Pancreas (tissue), 10 donors: ENCODE measurements at regions not wholly inside any gene's neighbourhood (a gene's known extent, or its start where the extent isn't known, plus 50 kb on each side); places are given as distances from the start of the nearest gene placed in this dataset.

Experiments used
- ATAC-seq, 4 donors: fragments of 200-7000 bp; cut with Tn5 transposase; one replicate each; pipeline versions ENCODE4 v1.8.0 to v1.9.1; 2020; ENCODE audit warnings: mild to moderate bottlenecking in 4 of 4, moderate library complexity in 4 of 4
- DNase-seq, 6 donors: peaks; one replicate each; pipeline ENCODE4 v3.0.0-alpha.2; 2020
- FAIRE-seq: peaks from 2 replicates; lab custom pipeline; 2012; peaks lifted over from hg19 to GRCh38; lab: Jason Lieb, UNC
- H3K27ac ChIP-seq, 4 donors: fragments of 200-600 bp; sonication (generic); 1 replicate in 3 of 4; 2 replicates in 1 of 4; pipeline versions ENCODE4 v1.5.0 to v1.8.0; 2020
- H3K27me3 ChIP-seq, 4 donors: fragments of 200-600 bp; one replicate each; pipeline ENCODE4 v1.8.0; 2021
- H3K36me3 ChIP-seq, 3 donors: fragments of 200-600 bp; sonication (generic) in 1 of 3; one replicate each; pipeline versions ENCODE4 v1.5.0 to v1.8.0; 2020 to 2021
- H3K4me1 ChIP-seq, 3 donors: fragments of 200-600 bp; one replicate each; pipeline ENCODE4 v1.8.0; 2021
- H3K4me3 ChIP-seq, 4 donors: fragments of 200-600 bp; sonication (generic) in 2 of 4; one replicate each; pipeline versions ENCODE4 v1.5.0 to v1.8.0; 2020 to 2021
- H3K9me3 ChIP-seq, 4 donors: fragments of 200-600 bp; one replicate each; pipeline ENCODE4 v1.8.0; 2021
- CTCF ChIP-seq, 4 donors: fragments of 200-600 bp; sonication (generic) in 3 of 4; IDR thresholded peaks; one replicate each; pipeline versions ENCODE4 v1.5.0 to v1.8.0; 2021; ENCODE audit warnings: antibody characterized with exemption in 4 of 4
- WGBS, 2 donors: extraction: QIAGEN DNeasy Blood & Tissue Kit; methylation state at CpG; one replicate each; pipeline ENCODE4 v1.1.7; 2013; 5-methylcytosine and 5-hydroxymethylcytosine counted together
- intact Hi-C, 3 donors: fragments of 100-400 bp; cut with DNase I; formaldehyde crosslinking; loops; one replicate each; pipeline versions ENCODE4 v1.11.1 to v1.14.2; 2022
- donor health status: healthy with polysubstance abuse.
- donor health status: DM: no; HTN: no; CAD: no; lungs with moderate emphysema.
- donor health status: DM: no; HTN: no; CAD: no.
- donor health status: control.
- donor health status: control.
- donor health status: Bipolar disorder and iron deficiency.
- donor health status: DM: yes; HTN: yes; CAD: no.
- donor health status: DM: no; HTN: no; CAD: no.
- donor health status: DM: no; HTN: no; CAD: no.
- donor health status: DM: yes; HTN: yes; CAD: no.

GRCh38 chr13:84997858-84998257, 801.4 kb downstream of the SLITRK6 start:
- Histone ChIP-seq H3K36me3 (no peaks in the 10 kb centered on the region), H3K4me3 (no peak overlapping the region), H3K9me3 (no peaks in the 10 kb centered on the region), H3K27me3 (no peaks in the 10 kb centered on the region), H3K27ac (no peak overlapping the region), H3K4me1 (no peaks in the 10 kb centered on the region)
- TF ChIP-seq CTCF (IDR thresholded peaks at IDR 0.05) = no peak
- DNase-seq = no peak
- ATAC-seq = no peak
- 44 to 47% methylated on average over 1 of the region's 1 CpG for WGBS, 2 donors
- FAIRE-seq = peak; percentile 37
- intact Hi-C loops = no loop called here

GRCh38 chr13:84994582-84994981, 804.6 kb downstream of the SLITRK6 start:
- DNase-seq = no peak
- no peak for TF ChIP-seq CTCF (IDR thresholded peaks at IDR 0.05)
- no peak for FAIRE-seq
- Histone ChIP-seq H3K36me3 (no peaks in the 10 kb centered on the region), H3K4me1 (no peaks in the 10 kb centered on the region), H3K27me3 (no peaks in the 10 kb centered on the region), H3K4me3 (no peak overlapping the region), H3K9me3 (no peaks in the 10 kb centered on the region), H3K27ac (no peak overlapping the region)
- intact Hi-C loops = no loop called here
- peak; percentile 63 to 86 (median 84) for ATAC-seq

GRCh38 chr13:84985860-84986259, 813.4 kb downstream of the SLITRK6 start:
- FAIRE-seq = no peak
- TF ChIP-seq CTCF (IDR thresholded peaks at IDR 0.05) = no peak
- Histone ChIP-seq H3K4me1 (no peaks in the 10 kb centered on the region), H3K4me3 (no peak overlapping the region), H3K27ac (no peak overlapping the region), H3K36me3 (no peaks in the 10 kb centered on the region), H3K27me3 (no peaks in the 10 kb centered on the region), H3K9me3 (no peaks in the 10 kb centered on the region)
- ATAC-seq = no peak
- WGBS, 2 donors = 68 to 70% methylated on average over 2 of the region's 2 CpGs
- no peak for DNase-seq
- intact Hi-C loops = no loop called here

GRCh38 chr13:84983321-84983720, 815.9 kb downstream of the SLITRK6 start:
- WGBS, 2 donors = 75 to 88% methylated on average over 2 of the region's 2 CpGs
- no peak overlapping the region for H3K27ac ChIP-seq
- DNase-seq (no peak), ATAC-seq (no peak), FAIRE-seq (no peak)
- H3K4me3 ChIP-seq = no peak overlapping the region
- TF ChIP-seq CTCF (IDR thresholded peaks at IDR 0.05) = no peak
- no peaks in the 10 kb centered on the region for H3K9me3 ChIP-seq
- intact Hi-C loops = no loop called here
- no peaks in the 10 kb centered on the region for H3K27me3 ChIP-seq
- H3K36me3 ChIP-seq = no peaks in the 10 kb centered on the region
- no peaks in the 10 kb centered on the region for H3K4me1 ChIP-seq

- no peak for DNase-seq
- no peak for TF ChIP-seq CTCF (IDR thresholded peaks at IDR 0.05)
- Histone ChIP-seq H3K4me1 (no peaks in the 10 kb centered on the region), H3K9me3 (no peaks in the 10 kb centered on the region), H3K27me3 (no peaks in the 10 kb centered on the region), H3K4me3 (no peak overlapping the region), H3K27ac (no peak overlapping the region), H3K36me3 (no peaks in the 10 kb centered on the region)
- 55 to 81% methylated on average over 2 of the region's 2 CpGs for WGBS, 2 donors
- intact Hi-C loops = no loop called here
- FAIRE-seq = no peak
- ATAC-seq = no peak
These were observed 818.6 kb downstream of the SLITRK6 start for GRCh38 chr13:84980571-84980970.
